HG02571 (cell line): ENCODE measurements at regions not wholly inside any gene's neighbourhood (a gene's known extent, or its start where the extent isn't known, plus 50 kb on each side); places are given as distances from the start of the nearest gene placed in this dataset.

ENCODE experiments used
- ATAC-seq: cut with Tn5 transposase; IDR thresholded peaks from one replicate; pipeline ENCODE4 v1.9.1; 2021; ENCODE audit warnings: mild to moderate bottlenecking, moderate library complexity; ENCODE audit not compliant: unreplicated experiment

GRCh38 chr3:131151-131888 lies 65.2 kb upstream of the CHL1 start:
- ATAC-seq, result no peak

GRCh38 chr3:132378-132777 lies 64.2 kb upstream of the CHL1 start:
- no peak for ATAC-seq

GRCh38 chr3:132904-133303 lies 63.7 kb upstream of the CHL1 start:
- ATAC-seq, result no peak

GRCh38 chr3:140748-141330 lies 55.7 kb upstream of the CHL1 start:
- ATAC-seq, result no peak
